Epithelial cell of prostate (primary cell): ENCODE measurements at regions not wholly inside any gene's neighbourhood (a gene's known extent, or its start where the extent isn't known, plus 50 kb on each side); places are given as distances from the start of the nearest gene placed in this dataset.
"Not testable (repeated sequence)": the region's sequence is repeated elsewhere in the genome, so short reads cannot be mapped to it uniquely, and the experiment has no call there.

Source experiments
- DNase-seq: peaks from one replicate; pipeline ENCODE4 v3.0.0-alpha.2; 2011; ENCODE audit warnings: low read depth, low spot score
- H3K27ac ChIP-seq: fragments of 450-650 bp; 2 replicates; pipeline ENCODE4 v1.5.1; 2017; ENCODE audit warnings: mild to moderate bottlenecking

GRCh38 chr4:95898226-95898625 lies 58.3 kb downstream of the PDHA2 start:
- H3K27ac ChIP-seq, result no peak overlapping the region
- no peak for DNase-seq

- no peak for DNase-seq
- no peak overlapping the region for H3K27ac ChIP-seq
These were observed 69.3 kb downstream of the PDHA2 start for GRCh38 chr4:95909211-95909610.

- no peak overlapping the region for H3K27ac ChIP-seq
- DNase-seq, result no peak
These were observed 70.9 kb downstream of the PDHA2 start for GRCh38 chr4:95910749-95911148.

GRCh38 chr4:95921470-95921869 lies 81.6 kb downstream of the PDHA2 start:
- no peak for DNase-seq
- no peak overlapping the region for H3K27ac ChIP-seq

- no peak overlapping the region for H3K27ac ChIP-seq
- DNase-seq, result no peak
These were observed 89.7 kb downstream of the PDHA2 start for GRCh38 chr4:95929448-95930064.

- DNase-seq, result no peak
- H3K27ac ChIP-seq, result no peak overlapping the region
These were observed 99.2 kb downstream of the PDHA2 start for GRCh38 chr4:95939141-95939540.

GRCh38 chr4:95949136-95949765 lies 109.4 kb downstream of the PDHA2 start:
- no peak overlapping the region for H3K27ac ChIP-seq
- no peak for DNase-seq

GRCh38 chr4:95949808-95950207 lies 109.9 kb downstream of the PDHA2 start:
- no peak overlapping the region for H3K27ac ChIP-seq
- DNase-seq, result no peak

- not testable (repeated sequence) for H3K27ac ChIP-seq, DNase-seq
These were observed 112.6 kb downstream of the PDHA2 start for GRCh38 chr4:95952538-95952937.

- DNase-seq, result no peak
- H3K27ac ChIP-seq, result no peak overlapping the region
These were observed 116.2 kb downstream of the PDHA2 start for GRCh38 chr4:95956094-95956493.

- DNase-seq, result no peak
- no peak overlapping the region for H3K27ac ChIP-seq
These were observed 117.2 kb downstream of the PDHA2 start for GRCh38 chr4:95957054-95957453.

GRCh38 chr4:95957759-95958158 lies 117.9 kb downstream of the PDHA2 start:
- H3K27ac ChIP-seq, result no peak overlapping the region
- DNase-seq, result no peak

GRCh38 chr4:95959182-95959581 lies 119.3 kb downstream of the PDHA2 start:
- H3K27ac ChIP-seq, result no peak overlapping the region
- no peak for DNase-seq

- no peak for DNase-seq
These were observed 119.7 kb downstream of the PDHA2 start for GRCh38 chr4:95959633-95960032.

GRCh38 chr4:95963456-95963855 lies 123.6 kb downstream of the PDHA2 start:
- DNase-seq, result no peak
- no peak overlapping the region for H3K27ac ChIP-seq

More at GRCh38 chr4:95959633-95960032, 119.7 kb downstream of the PDHA2 start:
- H3K27ac ChIP-seq, result no peak overlapping the region

- DNase-seq, result no peak
- no peak overlapping the region for H3K27ac ChIP-seq
These were observed 140.3 kb downstream of the PDHA2 start for GRCh38 chr4:95979961-95980876.

GRCh38 chr4:95980877-95981360 lies 141.0 kb downstream of the PDHA2 start:
- no peak overlapping the region for H3K27ac ChIP-seq
- DNase-seq, result no peak

GRCh38 chr4:95981591-95981990 lies 141.7 kb downstream of the PDHA2 start:
- no peak for DNase-seq
- no peak overlapping the region for H3K27ac ChIP-seq

- H3K27ac ChIP-seq, result no peak overlapping the region
- DNase-seq, result no peak
These were observed 142.6 kb downstream of the PDHA2 start for GRCh38 chr4:95982516-95982915.

GRCh38 chr4:95984081-95984480 lies 144.2 kb downstream of the PDHA2 start:
- H3K27ac ChIP-seq, result no peak overlapping the region
- no peak for DNase-seq

GRCh38 chr4:95985051-95985450 lies 145.2 kb downstream of the PDHA2 start:
- H3K27ac ChIP-seq, result no peak overlapping the region
- no peak for DNase-seq
